CD8-positive, alpha-beta memory T cell (primary cell): ENCODE measurements at regions not wholly inside any gene's neighbourhood (a gene's known extent, or its start where the extent isn't known, plus 50 kb on each side); places are given as distances from the start of the nearest gene placed in this dataset.

Experiments
- CTCF ChIA-PET: fragments of 350-600 bp; sonication (Branson Sonifier 250); formaldehyde crosslinking; loops from one replicate; lab custom pipeline; 2021; ENCODE audit warnings: antibody characterized with exemption; lab: Charles Lee
- POLR2A ChIA-PET: fragments of 350-600 bp; sonication (Branson Sonifier 250); formaldehyde crosslinking; loops from one replicate; lab custom pipeline; 2021; ENCODE audit warnings: antibody characterized with exemption; lab: Charles Lee
- DNase-seq, 5 donors: peaks; one replicate each; pipeline versions ENCODE4 v3.0.0 to v3.0.0-alpha.2; 2020 to 2022; ENCODE audit warnings: mixed read lengths in 1 of 5
- H3K27ac ChIP-seq: one replicate; pipeline ENCODE4 v1.7.0; 2013; ENCODE audit warnings: low read depth, mild to moderate bottlenecking, low read length, moderate library complexity
- H3K27me3 ChIP-seq: 2 replicates; pipeline ENCODE4 v1.7.0; 2013; ENCODE audit warnings: low read length, mild to moderate bottlenecking; ENCODE audit not compliant: insufficient read depth, poor library complexity, severe bottlenecking
- H3K36me3 ChIP-seq: 2 replicates; pipeline ENCODE4 v1.7.0; 2013; ENCODE audit warnings: mild to moderate bottlenecking, low read length, moderate library complexity; ENCODE audit not compliant: insufficient read depth
- H3K4me1 ChIP-seq: 2 replicates; pipeline ENCODE4 v1.7.0; 2013; ENCODE audit warnings: mild to moderate bottlenecking, low read length, moderate library complexity; ENCODE audit not compliant: insufficient read depth
- H3K4me3 ChIP-seq: 2 replicates; pipeline ENCODE4 v1.7.0; 2013; ENCODE audit warnings: mild to moderate bottlenecking, low read length
- H3K9me3 ChIP-seq: 2 replicates; pipeline ENCODE4 v1.7.0; 2013; ENCODE audit warnings: mild to moderate bottlenecking, low read length
- H3K27ac Mint-ChIP-seq, 8 donors: one replicate each; pipeline ENCODE4 v1.8.0; 2020 to 2021; ENCODE audit warnings: mixed read lengths in 8 of 8, mild to moderate bottlenecking in 6 of 8, inconsistent platforms in 3 of 8, moderate library complexity in 3 of 8
- H3K27me3 Mint-ChIP-seq, 2 donors: one replicate each; pipeline ENCODE4 v1.8.0; 2020 to 2021; ENCODE audit warnings: mixed read lengths in 2 of 2, mild to moderate bottlenecking in 1 of 2, moderate library complexity in 1 of 2
- H3K36me3 Mint-ChIP-seq, 3 donors: one replicate each; pipeline ENCODE4 v1.8.0; 2020 to 2021; ENCODE audit warnings: mixed read lengths in 3 of 3, inconsistent platforms in 1 of 3, mild to moderate bottlenecking in 1 of 3
- H3K4me1 Mint-ChIP-seq, 3 donors: one replicate each; pipeline ENCODE4 v1.8.0; 2020 to 2021; ENCODE audit warnings: mixed read lengths in 3 of 3, inconsistent platforms in 1 of 3, mild to moderate bottlenecking in 1 of 3
- H3K4me3 Mint-ChIP-seq, 7 donors: one replicate each; pipeline ENCODE4 v1.8.0; 2020 to 2021; ENCODE audit warnings: mixed read lengths in 7 of 7, mild to moderate bottlenecking in 6 of 7, moderate library complexity in 4 of 7, inconsistent platforms in 2 of 7
- H3K9me3 Mint-ChIP-seq, 5 donors: one replicate each; pipeline ENCODE4 v1.8.0; 2020 to 2022; ENCODE audit warnings: mixed read lengths in 5 of 5, mild to moderate bottlenecking in 3 of 5, moderate library complexity in 2 of 5, inconsistent platforms in 1 of 5

GRCh38 chr2:204434660-204435462 is 110.4 kb upstream of the PARD3B start:
- no peak overlapping the region for H3K27ac Mint-ChIP-seq
- H3K4me3 ChIP-seq, result no peak overlapping the region
- H3K27ac ChIP-seq, result no peak overlapping the region
- DNase-seq, result no peak
- ChIA-PET CTCF (no interaction called here), POLR2A (no interaction called here)
- no peaks in the 10 kb centered on the region for H3K27me3 ChIP-seq
- peaks cover 3 to 11% (median 6%) of the 10 kb centered on the region in 5 donors for H3K9me3 Mint-ChIP-seq
- H3K36me3 Mint-ChIP-seq, result no peaks in the 10 kb centered on the region
- no peaks in the 10 kb centered on the region for H3K4me1 Mint-ChIP-seq
- no peak overlapping the region for H3K4me3 Mint-ChIP-seq
- no peaks in the 10 kb centered on the region for H3K36me3 ChIP-seq
- H3K27me3 Mint-ChIP-seq, result peaks cover 11 to 13% of the 10 kb centered on the region in 2 donors
- no peaks in the 10 kb centered on the region for H3K4me1 ChIP-seq
- H3K9me3 ChIP-seq, result no peaks in the 10 kb centered on the region

GRCh38 chr2:204436230-204436629 is 109.0 kb upstream of the PARD3B start:
- Histone ChIP-seq H3K36me3 (no peaks in the 10 kb centered on the region), H3K4me3 (no peak overlapping the region), H3K4me1 (no peaks in the 10 kb centered on the region), H3K27me3 (no peaks in the 10 kb centered on the region), H3K27ac (no peak overlapping the region), H3K9me3 (no peaks in the 10 kb centered on the region)
- Mint-ChIP-seq H3K4me3 (no peak overlapping the region), H3K36me3 (no peaks in the 10 kb centered on the region), H3K9me3 (peaks cover 3 to 11% (median 6%) of the 10 kb centered on the region in 5 donors), H3K4me1 (no peaks in the 10 kb centered on the region), H3K27me3 (peaks cover 11 to 13% of the 10 kb centered on the region in 2 donors), H3K27ac (no peak overlapping the region)
- ChIA-PET POLR2A (no interaction called here), CTCF (no interaction called here)
- DNase-seq, result no peak

GRCh38 chr2:204437408-204437807 is 107.9 kb upstream of the PARD3B start:
- ChIA-PET POLR2A (no interaction called here), CTCF (no interaction called here)
- H3K36me3 Mint-ChIP-seq, result no peaks in the 10 kb centered on the region
- H3K9me3 Mint-ChIP-seq, result peaks cover 1 to 7% (median 4%) of the 10 kb centered on the region in 5 donors
- H3K27me3 Mint-ChIP-seq, result peaks cover 10 to 13% of the 10 kb centered on the region in 2 donors
- H3K4me3 ChIP-seq, result no peak overlapping the region
- DNase-seq, result no peak
- H3K27ac Mint-ChIP-seq, result no peak overlapping the region
- H3K9me3 ChIP-seq, result no peaks in the 10 kb centered on the region
- H3K4me1 ChIP-seq, result no peaks in the 10 kb centered on the region
- H3K36me3 ChIP-seq, result no peaks in the 10 kb centered on the region
- H3K27ac ChIP-seq, result no peak overlapping the region
- H3K4me1 Mint-ChIP-seq, result no peaks in the 10 kb centered on the region
- no peaks in the 10 kb centered on the region for H3K27me3 ChIP-seq
- H3K4me3 Mint-ChIP-seq, result no peak overlapping the region

GRCh38 chr2:204437815-204438756 is 107.2 kb upstream of the PARD3B start:
- peaks cover 0 to 6% (median under 1%) of the 10 kb centered on the region in 5 donors for H3K9me3 Mint-ChIP-seq
- no peaks in the 10 kb centered on the region for H3K9me3 ChIP-seq
- no peaks in the 10 kb centered on the region for H3K4me1 Mint-ChIP-seq

GRCh38 chr2:204441316-204441715 is 104.0 kb upstream of the PARD3B start:
- no peaks in the 10 kb centered on the region for H3K4me1 ChIP-seq
- H3K36me3 ChIP-seq, result no peaks in the 10 kb centered on the region
- no peaks in the 10 kb centered on the region for H3K4me1 Mint-ChIP-seq
- ChIA-PET POLR2A (no interaction called here), CTCF (no interaction called here)
- no peak overlapping the region for H3K4me3 Mint-ChIP-seq
- H3K9me3 ChIP-seq, result no peaks in the 10 kb centered on the region
- H3K27me3 ChIP-seq, result no peaks in the 10 kb centered on the region
- no peaks in the 10 kb centered on the region for H3K36me3 Mint-ChIP-seq
- no peak overlapping the region for H3K4me3 ChIP-seq
- DNase-seq, result no peak
- H3K27ac Mint-ChIP-seq, result no peak overlapping the region
- H3K9me3 Mint-ChIP-seq, result peaks cover 0 to 11% (median 4%) of the 10 kb centered on the region in 5 donors
- peaks cover 2 to 9% of the 10 kb centered on the region in 2 donors for H3K27me3 Mint-ChIP-seq
- H3K27ac ChIP-seq, result no peak overlapping the region

More at GRCh38 chr2:204437815-204438756, 107.2 kb upstream of the PARD3B start:
- no peaks in the 10 kb centered on the region for H3K4me1 ChIP-seq
- H3K27ac ChIP-seq, result no peak overlapping the region
- no peaks in the 10 kb centered on the region for H3K27me3 ChIP-seq
- no peak overlapping the region for H3K4me3 ChIP-seq
- POLR2A ChIA-PET, result no interaction called here
- DNase-seq, result no peak
- CTCF ChIA-PET, result no interaction called here
- Mint-ChIP-seq H3K27me3 (peaks cover 5 to 16% of the 10 kb centered on the region in 2 donors), H3K4me3 (peak overlapping the region in 1 of 7 donors; percentile 29), H3K27ac (no peak overlapping the region), H3K36me3 (no peaks in the 10 kb centered on the region)
- H3K36me3 ChIP-seq, result no peaks in the 10 kb centered on the region

- H3K27me3 ChIP-seq, result no peaks in the 10 kb centered on the region
- H3K27me3 Mint-ChIP-seq, result peaks cover 0 to 3% of the 10 kb centered on the region in 2 donors
- no peaks in the 10 kb centered on the region for H3K36me3 Mint-ChIP-seq
- H3K27ac Mint-ChIP-seq, result no peak overlapping the region
- H3K27ac ChIP-seq, result no peak overlapping the region
- DNase-seq, result no peak
- no peaks in the 10 kb centered on the region for H3K4me1 ChIP-seq
- H3K4me3 ChIP-seq, result no peak overlapping the region
- H3K36me3 ChIP-seq, result no peaks in the 10 kb centered on the region
- CTCF ChIA-PET, result no interaction called here
- H3K9me3 ChIP-seq, result no peaks in the 10 kb centered on the region
- H3K4me1 Mint-ChIP-seq, result no peaks in the 10 kb centered on the region
- peaks cover 0 to 9% (median 8%) of the 10 kb centered on the region in 5 donors for H3K9me3 Mint-ChIP-seq
- no peak overlapping the region for H3K4me3 Mint-ChIP-seq
- POLR2A ChIA-PET, result no interaction called here
Observed at GRCh38 chr2:204445149-204445548, 100.1 kb upstream of the PARD3B start.

- no peak overlapping the region for H3K4me3 Mint-ChIP-seq
- H3K27me3 Mint-ChIP-seq, result peaks cover 0 to 2% of the 10 kb centered on the region in 2 donors
Observed at GRCh38 chr2:204447722-204448121, 97.6 kb upstream of the PARD3B start.

GRCh38 chr2:204449977-204450376 is 95.3 kb upstream of the PARD3B start:
- Mint-ChIP-seq H3K4me3 (no peak overlapping the region), H3K36me3 (no peaks in the 10 kb centered on the region), H3K27ac (no peak overlapping the region), H3K9me3 (peaks cover 0 to 10% (median 3%) of the 10 kb centered on the region in 5 donors), H3K4me1 (no peaks in the 10 kb centered on the region), H3K27me3 (peaks cover 0 to 3% of the 10 kb centered on the region in 2 donors)
- H3K36me3 ChIP-seq, result no peaks in the 10 kb centered on the region
- H3K27ac ChIP-seq, result no peak overlapping the region
- H3K4me1 ChIP-seq, result no peaks in the 10 kb centered on the region
- no peaks in the 10 kb centered on the region for H3K9me3 ChIP-seq
- POLR2A ChIA-PET, result no interaction called here
- no peak overlapping the region for H3K4me3 ChIP-seq
- no peaks in the 10 kb centered on the region for H3K27me3 ChIP-seq
- CTCF ChIA-PET, result no interaction called here
- no peak for DNase-seq

More at GRCh38 chr2:204447722-204448121, 97.6 kb upstream of the PARD3B start:
- ChIA-PET CTCF (no interaction called here), POLR2A (no interaction called here)
- DNase-seq, result no peak
- Mint-ChIP-seq H3K36me3 (no peaks in the 10 kb centered on the region), H3K27ac (no peak overlapping the region), H3K9me3 (peaks cover 0 to 10% (median 9%) of the 10 kb centered on the region in 5 donors), H3K4me1 (no peaks in the 10 kb centered on the region)
- Histone ChIP-seq H3K36me3 (no peaks in the 10 kb centered on the region), H3K4me1 (no peaks in the 10 kb centered on the region), H3K27me3 (no peaks in the 10 kb centered on the region), H3K9me3 (no peaks in the 10 kb centered on the region), H3K27ac (no peak overlapping the region), H3K4me3 (no peak overlapping the region)
